ENCODE measurements at regions not wholly inside any gene's neighbourhood (a gene's known extent, or its start where the extent isn't known, plus 50 kb on each side); places are given as distances from the start of the nearest gene placed in this dataset.

DNA sequence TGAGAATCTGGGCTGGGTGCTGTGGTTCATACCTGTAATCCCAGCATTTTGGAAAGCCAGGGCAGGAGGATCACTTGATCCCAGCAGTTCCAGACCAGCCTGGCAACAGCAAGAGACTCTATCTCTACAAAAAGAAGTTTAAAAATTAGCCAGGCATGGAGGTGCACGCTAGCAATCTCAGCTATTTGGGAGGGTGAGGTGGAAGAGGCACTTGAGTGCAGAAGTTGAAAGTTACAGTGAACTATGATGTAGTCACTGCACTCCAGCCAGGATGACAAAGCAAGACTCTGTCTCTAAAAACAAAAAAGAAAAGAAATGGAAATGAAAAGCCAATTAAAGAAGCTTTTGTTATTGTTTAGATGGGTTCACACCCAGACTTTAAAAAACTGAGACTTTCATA is 131.6 kb upstream of the RASA1 start:
- Histone ChIP-seq H3K79me2 (ENCODE audit: control insufficient read depth, insufficient read depth, low read length) (no peaks in the 10 kb centered on the region), H2AFZ (ENCODE audit: insufficient read depth, low read depth, low read length, poor library complexity, severe bottlenecking) (peak overlapping the region; percentile 29), H3K9ac (ENCODE audit: low read length) (no peak overlapping the region), H3K36me3 (replicated peaks in 1 of 2; ENCODE audit: control extremely low read depth in 1 of 2, control insufficient read depth in 1 of 2, extremely low read depth in 1 of 2, insufficient read depth in 2 of 2, low read length in 1 of 2) (no peaks in the 10 kb centered on the region), H3K27me3 (replicated peaks in 1 of 4; ENCODE audit: control extremely low read depth in 1 of 4, control insufficient read depth in 3 of 4, insufficient read depth in 4 of 4, low read length in 3 of 4) (no peaks in the 10 kb centered on the region), H3K4me1 (ENCODE audit: control insufficient read depth in 2 of 2, insufficient read depth in 2 of 2, low read length in 2 of 2) (peaks cover 0 to 3% of the 10 kb centered on the region in 2 donors), H3K4me3 (ENCODE audit: control extremely low read depth in 1 of 5, extremely low read depth in 1 of 5, insufficient read depth in 1 of 5, low read depth in 2 of 5, low read length in 4 of 5) (no peak overlapping the region), H3K27ac (ENCODE audit: low read length in 2 of 2) (no peak overlapping the region), H3K9me3 (ENCODE audit: control extremely low read depth in 1 of 3, control insufficient read depth in 2 of 3, insufficient read depth in 1 of 3, low read length in 2 of 3) (no peaks in the 10 kb centered on the region), H3K4me2 (replicated peaks; ENCODE audit: low read depth, low read length, poor library complexity, severe bottlenecking) (no peak overlapping the region), H4K20me1 (ENCODE audit: control insufficient read depth, insufficient read depth, low read length, poor library complexity, severe bottlenecking) (no peaks in the 10 kb centered on the region)
- TF ChIP-seq EZH2 (IDR thresholded peaks at IDR 0.05; ENCODE audit: borderline replicate concordance, insufficient read depth, low read depth, low read length, poor library complexity, severe bottlenecking) = no peak
- TF ChIP-seq, protein P1, sequence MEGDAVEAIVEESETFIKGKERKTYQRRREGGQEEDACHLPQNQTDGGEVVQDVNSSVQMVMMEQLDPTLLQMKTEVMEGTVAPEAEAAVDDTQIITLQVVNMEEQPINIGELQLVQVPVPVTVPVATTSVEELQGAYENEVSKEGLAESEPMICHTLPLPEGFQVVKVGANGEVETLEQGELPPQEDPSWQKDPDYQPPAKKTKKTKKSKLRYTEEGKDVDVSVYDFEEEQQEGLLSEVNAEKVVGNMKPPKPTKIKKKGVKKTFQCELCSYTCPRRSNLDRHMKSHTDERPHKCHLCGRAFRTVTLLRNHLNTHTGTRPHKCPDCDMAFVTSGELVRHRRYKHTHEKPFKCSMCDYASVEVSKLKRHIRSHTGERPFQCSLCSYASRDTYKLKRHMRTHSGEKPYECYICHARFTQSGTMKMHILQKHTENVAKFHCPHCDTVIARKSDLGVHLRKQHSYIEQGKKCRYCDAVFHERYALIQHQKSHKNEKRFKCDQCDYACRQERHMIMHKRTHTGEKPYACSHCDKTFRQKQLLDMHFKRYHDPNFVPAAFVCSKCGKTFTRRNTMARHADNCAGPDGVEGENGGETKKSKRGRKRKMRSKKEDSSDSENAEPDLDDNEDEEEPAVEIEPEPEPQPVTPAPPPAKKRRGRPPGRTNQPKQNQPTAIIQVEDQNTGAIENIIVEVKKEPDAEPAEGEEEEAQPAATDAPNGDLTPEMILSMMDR (IDR thresholded peaks at IDR 0.05) = no peak
- ChIA-PET CTCF (no interaction called here), POLR2A (no interaction called here)
- Mint-ChIP-seq H3K9me3 (ENCODE audit: insufficient read depth) (peaks cover 4% of the 10 kb centered on the region), H3K27ac (no peak overlapping the region), H3K27me3 (no peaks in the 10 kb centered on the region), H3K4me3 (no peak overlapping the region), H3K4me1 (peaks cover 8% of the 10 kb centered on the region)
- 17% methylated on average over 1 of the region's 1 CpG for WGBS (ENCODE audit: insufficient coverage)
- intact Hi-C loops (cut with micrococcal nuclease) = no loop called here
- DNase-seq (no peak), ATAC-seq (ENCODE audit: low read depth) (no peak)

DNA sequence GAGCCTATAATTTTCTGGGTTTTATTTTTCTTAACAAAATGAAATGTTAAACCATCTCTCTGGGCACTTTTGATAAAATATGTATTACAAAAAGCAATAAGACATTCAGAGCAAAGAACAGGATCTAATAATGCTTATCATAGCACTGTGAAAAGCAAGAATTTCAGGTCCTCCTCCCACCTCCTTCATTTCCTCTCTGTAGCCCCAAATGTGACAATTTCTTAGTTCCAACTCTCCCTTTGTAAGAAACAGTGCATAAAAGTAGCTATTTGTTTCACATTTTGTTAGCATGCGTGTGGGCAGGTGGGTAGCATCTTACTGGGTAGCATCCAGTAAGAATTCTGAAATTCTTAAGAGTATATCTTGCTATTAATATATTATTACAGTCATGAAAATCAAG is 130.9 kb upstream of the RASA1 start:
- Histone ChIP-seq H3K9me3 (ENCODE audit: control extremely low read depth in 1 of 3, control insufficient read depth in 2 of 3, insufficient read depth in 1 of 3, low read length in 2 of 3) (no peaks in the 10 kb centered on the region), H3K79me2 (ENCODE audit: control insufficient read depth, insufficient read depth, low read length) (no peaks in the 10 kb centered on the region), H3K27ac (ENCODE audit: low read length in 2 of 2) (no peak overlapping the region), H3K4me2 (replicated peaks; ENCODE audit: low read depth, low read length, poor library complexity, severe bottlenecking) (no peak overlapping the region), H3K9ac (ENCODE audit: low read length) (no peak overlapping the region), H4K20me1 (ENCODE audit: control insufficient read depth, insufficient read depth, low read length, poor library complexity, severe bottlenecking) (no peaks in the 10 kb centered on the region), H3K4me1 (ENCODE audit: control insufficient read depth in 2 of 2, insufficient read depth in 2 of 2, low read length in 2 of 2) (peaks cover 0 to 3% of the 10 kb centered on the region in 2 donors), H3K36me3 (replicated peaks in 1 of 2; ENCODE audit: control extremely low read depth in 1 of 2, control insufficient read depth in 1 of 2, extremely low read depth in 1 of 2, insufficient read depth in 2 of 2, low read length in 1 of 2) (no peaks in the 10 kb centered on the region), H3K4me3 (ENCODE audit: control extremely low read depth in 1 of 5, extremely low read depth in 1 of 5, insufficient read depth in 1 of 5, low read depth in 2 of 5, low read length in 4 of 5) (no peak overlapping the region), H2AFZ (ENCODE audit: insufficient read depth, low read depth, low read length, poor library complexity, severe bottlenecking) (no peak overlapping the region), H3K27me3 (replicated peaks in 1 of 4; ENCODE audit: control extremely low read depth in 1 of 4, control insufficient read depth in 3 of 4, insufficient read depth in 4 of 4, low read length in 3 of 4) (no peaks in the 10 kb centered on the region)
- Mint-ChIP-seq H3K9me3 (ENCODE audit: insufficient read depth) (peaks cover 4% of the 10 kb centered on the region), H3K27me3 (no peaks in the 10 kb centered on the region), H3K4me3 (no peak overlapping the region), H3K4me1 (peaks cover 8% of the 10 kb centered on the region), H3K27ac (no peak overlapping the region)
- intact Hi-C loops (cut with micrococcal nuclease) = no loop called here
- DNase-seq (no peak), ATAC-seq (ENCODE audit: low read depth) (no peak)
- CTCF ChIA-PET = no interaction called here
- TF ChIP-seq, protein P1 (IDR thresholded peaks at IDR 0.05) = no peak
- no peak for TF ChIP-seq EZH2 (IDR thresholded peaks at IDR 0.05; ENCODE audit: borderline replicate concordance, insufficient read depth, low read depth, low read length, poor library complexity, severe bottlenecking)
- WGBS (ENCODE audit: insufficient coverage) = no CpG with 5 or more reads among the region's 1 CpG
- POLR2A ChIA-PET = no interaction called here

Data from B cell (primary cell).